Mucosa of descending colon (tissue), 3 donors: ENCODE measurements at regions not wholly inside any gene's neighbourhood (a gene's known extent, or its start where the extent isn't known, plus 50 kb on each side); places are given as distances from the start of the nearest gene placed in this dataset.
A peak's percentile ranks its signal among the peaks of the same experiment; 100 is the strongest.
"Not testable (repeated sequence)": the region's sequence is repeated elsewhere in the genome, so short reads cannot be mapped to it uniquely, and the experiment has no call there.

Experiments used
- ATAC-seq: fragments of 200-7000 bp; cut with Tn5 transposase; one replicate; pipeline ENCODE4 v1.9.1; 2020; ENCODE audit warnings: mild to moderate bottlenecking, moderate library complexity
- DNase-seq, 3 donors: peaks; one replicate each; pipeline ENCODE4 v3.0.0-alpha.2; 2020
- H3K36me3 ChIP-seq: fragments of 200-600 bp; one replicate; pipeline ENCODE4 v1.8.0; 2021; ENCODE audit warnings: low read depth, mild to moderate bottlenecking
- H3K4me1 ChIP-seq: fragments of 200-600 bp; one replicate; pipeline ENCODE4 v1.8.0; 2021; ENCODE audit warnings: low read depth, mild to moderate bottlenecking
- H3K4me3 ChIP-seq: fragments of 200-600 bp; one replicate; pipeline ENCODE4 v1.8.0; 2021; ENCODE audit warnings: mild to moderate bottlenecking
- H3K9me3 ChIP-seq: fragments of 200-600 bp; one replicate; pipeline ENCODE4 v1.8.0; 2021; ENCODE audit warnings: mild to moderate bottlenecking
- intact Hi-C, 2 donors: fragments of 100-400 bp; cut with DNase I in 1 of 2; cut with micrococcal nuclease in 1 of 2; formaldehyde crosslinking; loops; one replicate each; pipeline versions ENCODE4 v1.11.0 to v1.11.1; 2022; cut with DNase I, micrococcal nuclease
- TF ChIP-seq, protein P1 (sequence below): fragments of 200-600 bp; IDR thresholded peaks from one replicate; pipeline ENCODE4 v1.8.0; 2022; ENCODE audit warnings: antibody characterized with exemption, mild to moderate bottlenecking
- donor health status: DM: no; HTN: no; CAD: no; lungs with moderate emphysema.
- donor health status: DM: no; HTN: no; CAD: no.
- donor health status: DM: no; HTN: yes; CAD: no.

DNA sequence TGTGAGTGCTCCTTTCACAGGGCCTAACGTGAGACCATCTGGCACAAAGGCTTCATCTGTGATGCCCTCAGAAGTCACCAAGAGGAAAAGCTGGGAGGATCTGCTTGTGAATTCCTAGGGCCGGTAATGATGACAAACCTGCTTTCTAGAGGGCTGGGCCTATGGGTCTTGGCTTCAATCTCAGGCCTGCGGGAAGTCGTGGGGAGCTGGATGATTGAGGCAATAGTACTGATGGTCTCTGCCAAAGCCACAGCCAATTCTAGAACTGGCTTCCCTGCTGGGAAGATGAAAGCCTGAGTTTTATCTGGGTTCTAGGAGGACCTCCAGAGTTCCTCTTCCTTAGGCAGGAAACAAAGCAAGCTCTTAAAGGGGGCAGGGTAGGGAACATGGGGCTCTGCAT, 102.7 kb downstream of the TMEM215 start:
- H3K4me3 ChIP-seq = no peak overlapping the region
- intact Hi-C loops = no loop called here

DNA sequence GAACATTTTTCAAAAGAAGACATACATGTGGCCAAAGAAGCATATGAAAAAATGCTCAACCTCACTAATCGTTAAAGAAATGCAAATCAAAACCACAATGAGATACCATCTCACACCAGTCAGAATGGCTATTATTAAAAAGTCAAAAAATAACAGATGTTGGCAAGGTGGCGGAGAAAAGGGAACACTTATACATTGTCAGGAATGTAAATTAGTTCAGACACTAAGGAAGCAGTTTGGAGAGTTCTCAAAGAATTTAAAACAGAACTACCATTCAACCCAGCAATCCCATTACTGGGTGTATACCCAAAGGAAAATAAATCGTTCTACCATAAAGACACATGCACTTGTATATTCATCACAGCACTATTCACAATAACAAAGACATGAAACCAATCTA, 106.9 kb downstream of the APTX start:
- DNase-seq, ATAC-seq, H3K4me1 ChIP-seq, intact Hi-C loops, H3K36me3 ChIP-seq, H3K9me3 ChIP-seq, H3K4me3 ChIP-seq: not testable (repeated sequence)

More for the DNA sequence above, 102.7 kb downstream of the TMEM215 start:
- no peaks in the 10 kb centered on the region for H3K9me3 ChIP-seq
- H3K4me1 ChIP-seq = no peaks in the 10 kb centered on the region
- ATAC-seq (no peak), DNase-seq (no peak)
- no peaks in the 10 kb centered on the region for H3K36me3 ChIP-seq
- TF ChIP-seq, protein P1, sequence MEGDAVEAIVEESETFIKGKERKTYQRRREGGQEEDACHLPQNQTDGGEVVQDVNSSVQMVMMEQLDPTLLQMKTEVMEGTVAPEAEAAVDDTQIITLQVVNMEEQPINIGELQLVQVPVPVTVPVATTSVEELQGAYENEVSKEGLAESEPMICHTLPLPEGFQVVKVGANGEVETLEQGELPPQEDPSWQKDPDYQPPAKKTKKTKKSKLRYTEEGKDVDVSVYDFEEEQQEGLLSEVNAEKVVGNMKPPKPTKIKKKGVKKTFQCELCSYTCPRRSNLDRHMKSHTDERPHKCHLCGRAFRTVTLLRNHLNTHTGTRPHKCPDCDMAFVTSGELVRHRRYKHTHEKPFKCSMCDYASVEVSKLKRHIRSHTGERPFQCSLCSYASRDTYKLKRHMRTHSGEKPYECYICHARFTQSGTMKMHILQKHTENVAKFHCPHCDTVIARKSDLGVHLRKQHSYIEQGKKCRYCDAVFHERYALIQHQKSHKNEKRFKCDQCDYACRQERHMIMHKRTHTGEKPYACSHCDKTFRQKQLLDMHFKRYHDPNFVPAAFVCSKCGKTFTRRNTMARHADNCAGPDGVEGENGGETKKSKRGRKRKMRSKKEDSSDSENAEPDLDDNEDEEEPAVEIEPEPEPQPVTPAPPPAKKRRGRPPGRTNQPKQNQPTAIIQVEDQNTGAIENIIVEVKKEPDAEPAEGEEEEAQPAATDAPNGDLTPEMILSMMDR = no peak

DNA sequence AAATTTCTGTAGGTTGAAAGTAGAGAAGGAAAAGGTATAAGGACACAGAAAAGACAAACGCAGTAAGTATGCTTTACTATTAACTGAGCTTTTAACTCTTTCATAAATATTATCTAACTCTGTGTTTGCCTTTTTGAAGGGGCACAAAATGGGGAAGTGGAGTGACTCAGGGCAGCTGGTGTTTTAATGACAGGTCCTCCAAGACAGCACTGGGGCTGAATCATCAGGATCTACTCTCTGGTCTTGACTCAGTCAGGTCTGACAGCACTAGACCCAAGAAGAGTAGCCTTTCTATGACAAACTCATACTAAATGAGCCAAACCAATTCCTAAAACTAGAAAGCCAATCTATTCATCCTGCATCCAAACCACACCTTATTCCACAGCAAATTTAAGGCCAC, 102.2 kb downstream of the APTX start:
- Histone ChIP-seq H3K4me1 (no peaks in the 10 kb centered on the region), H3K36me3 (no peaks in the 10 kb centered on the region), H3K4me3 (no peak overlapping the region), H3K9me3 (no peaks in the 10 kb centered on the region)
- TF ChIP-seq, protein P1 = no peak
- no peak for DNase-seq
- no peak for ATAC-seq
- intact Hi-C loops = no loop called here

DNA sequence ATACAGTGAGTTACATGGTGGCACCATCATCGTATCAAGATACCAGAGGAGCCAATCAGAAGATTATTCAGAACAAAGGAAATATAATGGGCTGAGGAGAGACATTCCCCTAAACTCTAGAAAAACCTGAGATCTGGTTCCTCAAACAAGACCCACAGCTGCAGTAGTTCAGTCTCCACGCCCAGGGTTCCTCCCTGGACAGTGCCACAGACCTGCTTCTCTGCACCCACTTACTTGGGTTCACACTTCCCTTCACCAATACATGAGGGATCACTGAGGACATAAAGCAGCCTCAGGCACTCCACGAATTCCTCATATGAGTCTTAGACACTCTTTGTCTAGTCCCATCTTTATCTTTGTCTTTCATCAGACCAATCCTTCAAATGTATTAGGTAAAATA, 101.7 kb downstream of the APTX start:
- TF ChIP-seq, protein P1 = no peak
- intact Hi-C loops = no loop called here
- Histone ChIP-seq H3K36me3 (no peaks in the 10 kb centered on the region), H3K9me3 (no peaks in the 10 kb centered on the region), H3K4me3 (no peak overlapping the region), H3K4me1 (no peaks in the 10 kb centered on the region)
- ATAC-seq (no peak), DNase-seq (no peak)

DNA sequence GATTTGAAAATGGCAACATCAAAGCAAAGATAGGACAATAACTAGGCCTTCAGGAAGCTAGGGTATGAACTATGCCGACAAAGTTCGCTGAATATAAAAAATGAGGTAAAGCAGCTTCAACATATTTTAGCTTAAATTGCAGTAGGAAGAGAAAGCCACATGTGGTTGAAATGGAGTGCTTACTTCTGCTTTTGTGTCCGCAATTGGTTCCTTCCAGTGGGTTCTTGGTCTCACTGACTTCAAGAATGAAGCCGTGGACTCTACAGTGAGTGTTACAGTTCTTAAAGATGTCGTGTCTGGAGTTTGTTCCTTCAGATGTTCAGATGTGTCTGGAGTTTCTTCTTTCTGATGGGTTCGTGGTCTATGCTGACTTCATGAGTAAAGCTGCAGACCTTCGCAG, 95.2 kb downstream of the APTX start:
- DNase-seq (peak in 1 of 3 donors; percentile 7), ATAC-seq (no peak)
- H3K36me3 ChIP-seq = no peaks in the 10 kb centered on the region
- TF ChIP-seq, protein P1 = no peak
- H3K4me1 ChIP-seq = no peaks in the 10 kb centered on the region
- intact Hi-C loops = no loop called here
- H3K4me3 ChIP-seq = no peak overlapping the region
- no peaks in the 10 kb centered on the region for H3K9me3 ChIP-seq

DNA sequence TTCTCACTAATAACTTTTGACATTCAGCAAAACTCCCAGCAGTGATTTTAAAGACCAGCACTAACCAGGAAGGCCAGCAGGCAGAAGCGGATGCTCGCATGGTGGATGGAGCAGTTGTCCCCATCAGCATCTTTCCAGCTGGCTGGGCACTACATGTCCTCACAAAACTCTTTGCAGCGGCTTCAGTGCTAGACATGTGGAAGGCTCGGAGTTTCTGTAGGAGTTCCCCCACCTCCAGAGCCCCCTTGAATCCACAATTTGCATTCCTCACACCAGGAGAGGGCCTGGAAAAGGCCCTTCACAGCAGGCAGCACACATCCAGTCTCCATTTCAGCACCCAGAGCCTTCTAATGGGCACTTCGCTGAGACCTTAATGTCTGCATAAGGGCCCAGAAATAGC, 85.6 kb downstream of the APTX start:
- intact Hi-C loops = no loop called here
- H3K9me3 ChIP-seq = no peaks in the 10 kb centered on the region

More for the DNA sequence above, 85.6 kb downstream of the APTX start:
- Histone ChIP-seq H3K4me1 (no peaks in the 10 kb centered on the region), H3K4me3 (no peak overlapping the region), H3K36me3 (no peaks in the 10 kb centered on the region)
- TF ChIP-seq, protein P1 = no peak
- DNase-seq (no peak), ATAC-seq (no peak)
